ENCODE measurements at regions not wholly inside any gene's neighbourhood (a gene's known extent, or its start where the extent isn't known, plus 50 kb on each side); places are given as distances from the start of the nearest gene placed in this dataset.
A peak's percentile ranks its signal among the peaks of the same experiment; 100 is the strongest.
"Not testable (repeated sequence)": the region's sequence is repeated elsewhere in the genome, so short reads cannot be mapped to it uniquely, and the experiment has no call there.

DNA sequence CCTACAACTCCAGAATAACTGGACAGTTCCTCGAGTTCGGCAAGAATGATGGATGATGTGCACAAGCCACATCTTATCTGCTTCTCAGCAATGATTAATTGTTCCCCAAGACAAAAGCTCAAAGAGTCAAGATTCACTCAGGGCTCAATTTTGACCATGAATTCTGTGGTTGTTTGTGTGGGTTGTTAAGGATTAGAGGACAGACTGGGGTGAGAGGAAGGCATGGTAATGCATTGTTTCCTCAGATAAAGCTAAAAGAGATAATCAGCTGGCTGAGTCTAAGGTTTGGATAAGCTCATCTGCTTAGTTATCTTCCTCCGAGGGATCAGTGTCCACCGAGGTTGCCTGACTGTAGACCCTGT, 161.0 kb downstream of the CPEB2 start:
- DNase-seq (ENCODE audit: low read depth in 2 of 2) = no peak

DNA sequence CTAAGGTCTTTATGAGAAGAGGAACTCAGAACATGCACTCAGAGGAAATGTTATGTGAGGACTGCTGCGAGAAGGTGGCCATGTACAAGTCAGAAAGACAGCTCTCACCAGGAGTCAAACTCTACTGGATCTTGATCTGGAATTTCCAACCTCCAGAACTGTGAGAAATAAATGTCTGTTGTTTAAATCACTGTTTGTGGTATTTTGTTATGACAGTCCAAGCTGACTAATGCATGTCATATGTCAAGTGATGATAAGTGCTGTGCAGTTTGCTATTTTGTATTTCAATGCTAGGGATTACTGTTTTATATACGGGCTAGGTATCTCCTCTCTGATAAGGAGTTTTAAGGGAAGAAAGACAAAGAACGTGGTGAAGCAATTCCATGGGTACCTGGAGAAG, 162.3 kb downstream of the CPEB2 start:
- no peak for DNase-seq (ENCODE audit: low read depth in 2 of 2)

DNA sequence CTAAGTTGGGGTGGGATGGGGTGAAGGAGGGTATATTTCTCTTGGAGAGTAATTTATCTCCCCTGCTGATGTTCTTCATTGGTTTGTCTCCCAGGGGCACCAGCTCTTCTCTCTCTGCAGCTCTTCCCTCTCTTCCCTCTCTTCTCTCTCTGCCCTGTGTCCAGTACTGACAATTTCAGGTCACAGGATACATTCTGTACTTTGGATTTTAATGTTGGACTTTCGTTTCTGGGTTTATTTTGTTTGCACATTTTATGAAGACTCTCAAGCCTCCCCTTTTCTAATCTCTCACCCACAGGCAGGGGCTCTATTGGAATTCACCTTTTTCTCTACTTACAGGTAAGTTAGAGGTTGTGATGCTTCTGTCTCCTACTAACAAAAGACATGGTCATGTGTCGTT, 165.5 kb downstream of the CPEB2 start:
- no peak for DNase-seq (ENCODE audit: low read depth in 2 of 2)

DNA sequence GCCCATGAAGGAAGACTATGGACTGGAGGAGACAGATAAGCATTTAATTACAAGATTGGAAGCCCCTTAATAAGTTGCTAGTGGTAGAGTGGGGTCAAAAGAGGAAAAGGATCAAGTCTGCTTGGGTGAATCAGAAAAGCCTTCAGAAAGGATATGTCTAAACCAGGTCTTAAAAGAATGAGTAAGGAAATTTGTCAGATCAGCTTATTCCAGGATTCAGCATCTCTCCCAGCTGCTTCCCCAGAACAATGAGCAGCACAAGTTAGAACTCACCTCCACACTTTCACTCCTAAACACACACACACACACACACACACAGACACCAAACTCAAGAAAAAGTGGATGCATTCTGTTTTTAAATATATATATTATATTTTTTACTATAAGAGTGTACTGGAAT, 166.5 kb downstream of the CPEB2 start:
- no peak for DNase-seq (ENCODE audit: low read depth in 2 of 2)

DNA sequence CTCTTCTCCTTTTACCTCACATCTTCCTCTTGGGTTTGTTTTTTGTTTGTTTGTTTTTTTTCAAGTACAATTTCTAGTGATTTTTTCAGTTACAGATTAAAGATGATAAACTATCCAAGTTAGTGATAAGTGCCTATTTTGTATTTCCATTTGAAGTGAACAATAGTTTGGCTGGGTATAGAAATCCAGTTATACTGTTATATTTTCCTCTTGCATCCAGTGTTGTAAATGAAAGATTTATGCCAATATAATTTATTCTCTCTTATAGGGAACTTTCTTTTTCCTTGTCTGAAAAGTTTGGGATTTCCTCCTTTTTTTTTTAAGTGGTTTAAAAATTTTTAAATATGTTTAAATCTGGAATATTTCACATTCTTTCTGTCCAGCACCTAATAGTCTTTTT, 169.4 kb downstream of the CPEB2 start:
- no peak for DNase-seq (ENCODE audit: low read depth in 2 of 2)

DNA sequence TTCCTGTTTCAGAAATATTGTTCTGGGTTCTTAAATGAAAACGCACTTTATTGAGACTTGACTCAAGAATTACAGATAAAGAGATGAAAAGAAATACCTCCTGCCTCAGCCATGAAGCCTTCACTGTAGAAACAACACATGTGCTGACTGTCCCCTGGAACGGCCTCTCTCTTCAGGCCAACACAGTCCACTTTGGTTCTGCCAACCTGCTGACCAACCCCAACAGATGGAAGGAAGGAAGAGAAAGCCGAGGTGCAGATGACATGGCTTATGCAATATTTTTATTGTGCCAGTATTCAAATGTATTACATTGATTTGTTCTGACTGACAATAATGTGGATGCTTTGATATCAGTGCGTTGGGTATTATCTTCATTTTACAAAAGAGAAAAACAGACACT, 171.0 kb downstream of the CPEB2 start:
- no peak for DNase-seq (ENCODE audit: low read depth in 2 of 2)

DNA sequence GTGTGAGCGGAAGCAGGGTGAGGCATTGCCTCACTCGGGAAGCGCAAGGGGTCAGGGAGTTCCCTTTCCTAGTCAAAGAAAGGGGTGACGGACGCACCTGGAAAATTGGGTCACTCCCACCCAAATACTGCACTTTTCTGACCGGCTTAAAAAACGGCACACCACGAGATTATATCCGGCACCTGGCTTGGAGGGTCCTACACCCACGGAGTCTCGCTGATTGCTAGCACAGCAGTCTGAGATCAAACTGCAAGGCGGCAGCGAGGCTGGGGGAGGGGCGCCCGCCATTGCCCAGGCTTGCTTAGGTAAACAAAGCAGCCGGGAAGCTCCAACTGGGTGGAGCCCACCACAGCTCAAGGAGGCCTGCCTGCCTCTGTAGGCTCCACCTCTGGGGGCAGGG, 171.9 kb downstream of the CPEB2 start:
- DNase-seq (ENCODE audit: low read depth in 2 of 2) = not testable (repeated sequence)

DNA sequence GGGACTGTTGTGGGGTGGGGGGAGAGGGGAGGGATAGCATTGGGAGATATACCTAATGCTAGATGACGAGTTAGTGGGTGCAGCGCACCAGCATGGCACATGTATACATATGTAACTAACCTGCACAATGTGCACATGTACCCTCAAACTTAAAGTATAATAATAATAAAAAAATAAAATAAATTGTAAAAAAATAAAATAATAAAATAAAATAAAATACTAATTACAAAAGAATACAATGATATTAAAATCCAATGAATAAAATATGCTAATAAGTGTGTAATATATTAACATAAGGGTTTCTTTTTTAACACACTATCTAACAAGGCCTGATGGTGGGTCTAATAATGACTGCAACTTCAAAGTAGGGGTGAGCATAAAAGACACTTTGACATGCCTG, 177.6 kb downstream of the CPEB2 start:
- DNase-seq (ENCODE audit: low read depth in 2 of 2) = not testable (repeated sequence)

DNA sequence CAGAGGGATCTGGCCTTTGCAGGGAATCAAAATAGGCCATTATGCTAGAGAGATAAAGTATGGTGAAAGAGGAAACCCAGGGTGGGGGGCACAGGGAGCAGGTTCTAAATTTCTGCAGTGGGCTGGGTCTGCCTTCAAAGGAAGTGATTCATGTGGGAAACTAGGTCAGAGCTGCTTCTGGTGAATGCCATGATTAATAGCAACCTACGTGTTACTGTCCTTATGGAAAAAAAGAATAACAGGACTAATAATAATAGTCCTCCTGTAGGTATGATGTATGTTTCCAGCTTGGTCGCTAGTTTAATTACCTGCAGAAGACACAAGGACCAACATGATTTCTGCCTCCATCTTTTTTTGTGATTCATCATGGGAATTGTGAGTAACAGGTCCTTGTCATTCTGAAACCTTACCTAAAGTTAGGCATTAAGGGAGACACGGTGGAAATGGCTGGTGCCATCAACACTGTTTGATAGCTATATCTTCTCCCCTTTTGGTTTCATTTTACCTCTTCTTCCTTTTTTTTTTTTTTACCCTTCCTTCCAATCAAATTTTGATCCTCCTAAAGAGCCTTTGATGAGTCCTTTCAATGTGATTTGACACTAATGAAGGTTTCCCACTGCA, 180.4 kb downstream of the CPEB2 start:
- DNase-seq (ENCODE audit: low read depth in 2 of 2) = no peak

DNA sequence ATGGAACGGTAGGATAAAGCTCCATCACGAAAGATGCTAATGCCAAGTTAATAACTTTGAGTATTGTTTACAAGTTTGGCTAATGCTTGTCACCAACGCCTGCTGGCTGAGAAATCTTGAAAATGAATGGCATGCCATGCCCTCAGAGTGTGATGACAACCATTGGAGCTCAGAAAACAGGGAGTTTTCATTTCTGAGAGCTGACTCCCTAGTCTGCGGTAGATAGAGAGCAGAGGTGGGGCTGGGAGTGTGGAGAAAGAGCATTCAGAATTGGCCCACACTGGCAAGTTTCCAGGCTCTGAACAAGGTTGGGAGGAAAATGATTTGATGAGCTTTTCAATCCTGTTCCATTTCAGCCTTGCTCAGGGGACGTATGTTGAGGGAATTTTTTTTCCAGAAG, 183.9 kb downstream of the CPEB2 start:
- DNase-seq (ENCODE audit: low read depth in 2 of 2) = no peak

DNA sequence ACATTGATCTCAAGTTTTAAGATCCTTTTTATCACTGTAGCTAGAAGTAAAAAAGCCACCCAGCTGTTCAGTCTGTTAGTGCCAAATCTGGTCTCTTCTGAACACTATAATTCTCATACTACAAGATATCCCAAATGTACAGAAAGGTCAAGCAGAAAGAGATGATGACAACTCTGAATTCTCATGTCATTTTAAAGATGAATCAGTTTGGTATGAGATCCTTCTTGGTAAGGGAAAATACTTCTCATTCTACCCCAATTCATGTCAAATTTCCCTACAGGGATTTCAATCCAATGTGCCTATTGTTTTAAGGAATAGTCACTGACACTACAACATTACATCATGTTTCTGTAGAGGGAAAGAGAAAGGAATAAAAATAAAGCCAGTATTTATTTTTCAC, 184.5 kb downstream of the CPEB2 start:
- DNase-seq (ENCODE audit: low read depth in 2 of 2) = no peak

DNA sequence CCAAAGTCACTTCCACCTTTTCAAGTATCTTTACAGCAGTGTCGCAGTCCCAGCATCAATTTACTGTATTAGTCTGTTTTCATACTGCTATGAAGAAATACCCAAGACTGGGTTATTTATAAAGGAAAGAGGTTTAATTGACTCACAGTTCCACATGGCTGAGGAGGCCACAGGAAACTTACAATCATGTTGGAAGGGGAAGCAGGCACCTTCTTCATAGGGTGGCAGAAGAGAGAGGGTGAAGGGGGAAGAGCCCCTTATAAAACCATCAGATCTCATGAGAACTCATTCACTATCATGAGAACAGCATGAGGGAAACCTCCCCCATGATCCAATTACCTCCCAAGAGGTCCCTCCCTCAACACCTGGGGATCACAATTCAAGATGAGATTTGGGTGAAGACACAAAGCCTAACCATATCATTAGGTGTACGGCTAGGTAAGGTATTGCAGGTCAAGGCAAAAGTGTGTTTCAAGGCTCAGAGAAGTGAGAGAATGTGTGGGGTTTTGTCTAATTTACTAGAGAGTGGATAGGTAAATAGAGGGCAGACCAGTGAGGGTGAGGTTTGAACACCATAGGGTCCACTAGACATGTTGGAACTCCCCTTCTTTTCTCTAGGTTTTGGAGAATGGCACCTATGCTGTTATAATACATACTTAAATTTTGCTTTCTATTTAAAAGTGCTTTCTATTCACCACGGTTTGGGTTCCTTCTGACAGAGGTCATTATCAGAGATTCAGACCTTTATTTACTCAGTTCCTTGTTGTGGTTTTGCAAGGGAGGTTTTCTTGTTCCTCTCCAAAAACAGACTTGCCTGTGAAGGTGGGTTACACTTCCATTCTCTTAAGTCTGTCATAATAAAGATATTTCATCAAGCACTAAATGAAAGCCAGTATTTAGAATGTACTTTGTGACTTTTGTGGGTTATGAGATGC, 186.6 kb downstream of the CPEB2 start:
- no peak for DNase-seq (ENCODE audit: low read depth in 2 of 2)

DNA sequence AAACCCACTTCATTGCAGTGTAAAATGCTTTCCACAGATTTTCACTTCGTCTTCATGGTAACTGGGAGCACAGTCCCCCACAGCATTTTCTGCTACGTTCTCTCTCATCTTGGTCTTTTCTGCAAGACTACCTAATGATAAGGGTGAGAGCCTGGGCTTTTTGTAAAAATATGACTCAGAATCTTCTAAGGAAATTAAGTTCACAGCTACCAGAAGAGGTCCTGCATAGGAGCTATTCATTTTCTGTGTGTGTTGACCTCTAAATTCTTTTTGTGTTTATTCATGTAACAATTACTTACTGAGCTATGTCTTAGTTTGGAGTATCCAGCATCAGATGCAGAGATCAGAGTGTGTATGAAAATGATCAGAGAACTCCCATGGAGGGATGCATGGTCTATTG, 192.2 kb downstream of the CPEB2 start:
- DNase-seq (ENCODE audit: low read depth in 2 of 2) = no peak

DNA sequence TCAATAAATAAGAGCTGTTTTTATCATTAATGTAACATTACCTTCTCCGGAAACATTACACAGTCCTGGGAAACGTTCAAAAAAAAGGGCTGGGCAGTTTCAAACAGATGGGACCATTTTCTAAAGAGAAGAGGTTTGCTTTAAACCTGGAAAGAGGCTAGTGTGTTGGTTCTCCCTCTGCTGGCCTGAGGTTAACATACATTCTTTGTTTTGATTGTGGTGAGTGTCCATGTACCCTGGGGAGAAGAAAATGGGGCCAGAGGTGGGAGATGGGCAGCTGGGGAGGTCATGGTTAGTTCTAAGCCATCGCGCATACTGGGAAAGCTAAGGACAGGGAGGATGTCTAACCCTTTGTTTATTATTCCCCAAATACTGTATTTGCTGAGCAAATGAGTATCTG, 194.7 kb downstream of the CPEB2 start:
- peak in 1 of 2 experiments; percentile 3 for DNase-seq (ENCODE audit: low read depth in 2 of 2)

DNA sequence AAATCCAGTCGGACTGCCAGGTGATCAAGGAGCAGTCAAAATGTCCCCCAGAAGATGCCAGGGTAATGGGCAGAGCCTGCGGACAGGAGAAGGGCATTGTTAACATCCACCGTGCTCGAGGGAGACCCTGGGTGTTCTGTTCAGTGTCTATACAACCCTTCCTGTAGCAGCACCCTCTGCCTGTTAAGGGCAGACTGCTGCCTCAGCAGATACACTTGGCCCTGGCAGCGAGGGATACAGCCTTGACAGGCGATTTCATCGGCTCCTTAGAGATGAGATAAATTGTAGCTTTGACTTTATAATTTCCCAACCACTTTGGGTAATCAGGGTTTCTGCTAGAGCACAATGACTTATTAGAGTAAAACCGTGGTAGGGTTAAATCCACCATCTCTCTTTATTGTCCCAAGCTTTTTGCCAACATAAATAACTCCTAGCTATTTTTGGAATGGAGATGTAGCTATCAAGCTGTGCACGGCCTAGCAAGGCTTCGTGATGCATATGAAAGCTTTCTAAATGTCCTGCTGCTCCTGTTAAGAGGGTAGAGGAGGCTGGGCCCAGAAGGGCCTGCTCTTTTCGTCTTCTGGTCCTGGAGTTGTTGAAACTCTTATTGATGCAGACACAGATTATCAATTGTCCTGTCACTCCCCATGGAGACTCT, 195.9 kb downstream of the CPEB2 start:
- DNase-seq (ENCODE audit: low read depth in 2 of 2) = no peak

DNA sequence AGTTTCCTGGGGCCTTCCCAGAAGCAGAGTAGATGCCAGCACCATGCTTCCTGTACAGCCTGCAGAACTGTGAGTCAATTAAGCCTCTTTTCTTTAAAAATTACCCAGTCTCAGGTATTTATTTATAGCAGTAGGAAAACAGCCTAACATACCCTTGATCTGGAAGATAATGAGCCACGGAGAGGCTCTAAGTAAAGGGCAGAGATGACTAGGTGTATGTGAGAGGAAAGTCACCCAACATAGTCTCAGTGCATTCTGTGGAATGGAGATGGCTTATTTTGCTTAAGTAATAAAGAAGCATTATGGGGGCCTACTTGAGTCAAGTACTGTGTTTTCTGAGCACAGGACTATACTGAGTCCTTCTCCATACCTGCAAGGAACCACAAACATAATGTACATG, 199.5 kb downstream of the CPEB2 start:
- no peak for DNase-seq (ENCODE audit: low read depth in 2 of 2)

DNA sequence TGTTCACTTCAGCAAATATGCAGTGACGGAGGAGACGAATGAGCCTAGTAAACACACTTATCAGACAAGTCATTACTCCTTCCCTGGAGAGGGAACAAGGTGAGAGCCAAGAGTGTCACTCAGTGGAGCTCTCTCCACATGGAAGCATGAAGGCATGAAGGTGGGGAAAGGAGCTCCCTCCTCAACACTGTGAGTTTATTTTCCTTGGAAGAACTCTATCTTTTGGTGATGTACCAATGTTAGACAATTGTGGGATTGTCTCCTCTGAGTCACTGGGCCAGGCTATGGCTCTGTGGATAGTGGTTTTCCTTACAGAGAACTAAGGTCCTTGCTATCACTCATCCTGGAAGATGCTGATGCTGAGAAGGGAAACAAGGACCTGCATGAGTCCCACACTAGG, 200.2 kb downstream of the CPEB2 start:
- no peak for DNase-seq (ENCODE audit: low read depth in 2 of 2)

DNA sequence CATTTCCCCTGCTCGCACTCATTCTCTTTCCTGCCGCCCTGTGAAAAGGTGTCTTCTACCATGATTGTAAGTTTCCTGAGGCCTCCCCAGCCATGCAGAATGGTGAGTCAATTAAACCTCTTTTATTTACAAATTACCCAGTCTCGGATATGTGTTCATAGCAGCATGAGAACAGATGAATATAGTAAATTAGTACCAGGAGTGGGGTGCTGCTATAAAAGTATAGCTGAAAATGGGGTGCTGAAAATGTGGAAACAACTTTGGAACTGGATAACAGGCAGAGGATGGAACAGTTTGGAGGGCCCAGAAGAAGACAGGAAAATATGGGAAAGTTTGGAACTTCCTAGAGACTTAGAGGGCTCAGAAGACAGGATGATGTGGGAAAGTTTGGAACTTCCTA, 204.2 kb downstream of the CPEB2 start:
- not testable (repeated sequence) for DNase-seq (ENCODE audit: low read depth in 2 of 2)

DNA sequence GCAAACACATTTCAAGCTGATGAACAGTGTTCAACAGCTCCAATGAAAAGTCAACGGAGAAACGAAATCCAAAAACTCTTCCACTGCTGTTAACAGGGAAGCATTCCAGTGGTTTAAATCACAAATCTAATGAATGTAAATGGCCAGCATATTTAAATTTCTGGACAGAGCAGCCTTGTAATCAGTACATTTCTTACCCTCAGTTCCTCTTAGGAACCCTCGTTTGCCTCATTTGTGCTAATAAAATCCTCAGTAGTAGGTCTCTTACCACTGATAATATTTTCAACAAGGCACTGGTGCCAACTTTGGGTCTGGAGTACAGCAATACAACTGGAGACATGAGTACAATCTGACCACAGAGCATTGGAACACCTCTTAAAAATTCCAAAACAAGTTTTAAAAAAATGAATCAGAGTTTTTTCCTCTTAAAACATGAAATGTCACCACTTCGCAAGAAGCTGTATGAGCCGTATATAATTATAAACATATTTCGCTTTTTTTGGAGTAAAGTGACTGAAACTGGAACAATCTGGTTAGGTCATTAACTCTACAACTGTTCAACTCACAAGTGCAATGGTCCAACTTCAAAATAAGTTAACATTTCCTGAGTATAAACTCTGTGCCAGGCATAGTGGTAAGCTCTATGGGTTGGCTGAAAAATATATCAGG, 211.2 kb downstream of the CPEB2 start:
- DNase-seq (ENCODE audit: low read depth in 2 of 2) = peak in 1 of 2 experiments; percentile 23

DNA sequence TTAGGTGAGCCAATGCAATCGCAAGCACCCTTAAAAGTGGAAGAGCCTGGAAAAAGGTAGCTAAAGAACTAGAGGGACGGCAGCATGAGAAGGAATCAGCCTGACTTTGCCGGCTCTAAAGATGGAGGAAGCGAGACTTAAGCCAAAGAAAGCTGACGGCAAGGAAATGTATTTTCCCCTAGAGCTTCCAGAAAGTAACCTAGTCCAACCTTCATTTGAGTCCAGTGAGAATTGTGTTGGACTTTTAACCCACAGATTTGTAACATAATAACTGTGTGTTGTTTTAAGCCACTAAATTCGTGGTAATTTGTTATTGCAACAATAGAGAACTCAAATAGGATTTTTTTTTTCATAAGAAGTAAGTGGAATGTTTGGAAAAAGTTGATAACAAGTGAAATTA, 212.7 kb upstream of the C1QTNF7 start:
- no peak for DNase-seq (ENCODE audit: low read depth in 2 of 2)

DNA sequence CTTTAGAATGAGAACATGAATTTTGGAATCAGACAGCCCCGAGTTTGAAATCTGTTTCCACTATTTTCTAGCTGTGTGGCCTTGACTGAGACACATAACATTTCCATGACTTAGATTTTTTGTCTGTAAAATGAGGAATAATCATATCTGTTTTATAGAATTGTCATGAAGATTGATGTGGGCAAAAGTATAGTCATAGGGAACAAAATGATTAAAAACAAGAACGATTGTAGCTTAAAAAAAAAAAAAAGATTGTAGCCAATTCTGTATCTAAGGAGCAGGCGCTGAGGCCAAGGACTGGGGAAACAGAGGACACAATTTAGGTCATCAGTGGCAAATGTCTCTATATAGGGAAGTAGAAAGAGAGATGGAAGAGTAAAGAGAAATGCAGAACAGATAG, 201.6 kb upstream of the C1QTNF7 start:
- DNase-seq (ENCODE audit: low read depth in 2 of 2) = no peak

All from fibroblast of skin of left quadriceps (primary cell).